Panc1 (cell line): ENCODE measurements at regions not wholly inside any gene's neighbourhood (a gene's known extent, or its start where the extent isn't known, plus 50 kb on each side); places are given as distances from the start of the nearest gene placed in this dataset.
"Not testable (repeated sequence)": the region's sequence is repeated elsewhere in the genome, so short reads cannot be mapped to it uniquely, and the experiment has no call there.

Experiments used
- ATAC-seq: fragments of 200-7000 bp; cut with Tn5 transposase; 2 replicates; pipeline ENCODE4 v1.9.1; 2020; ENCODE audit warnings: mild to moderate bottlenecking, moderate library complexity
- BruUV-seq: library from RNA; stranded (reverse); fragments of 400-500 nt; replicated peaks from 2 replicates; lab custom pipeline; 2021; lab: Mats Ljungman, UMichigan
- CTCF ChIA-PET: fragments of 300-600 bp; sonication (Branson Sonifier 250); formaldehyde crosslinking; loops from one replicate; lab custom pipeline; 2022; ENCODE audit warnings: antibody characterized with exemption; lab: Charles Lee
- POLR2A ChIA-PET: fragments of 300-600 bp; sonication (Branson Sonifier 250); formaldehyde crosslinking; loops from one replicate; lab custom pipeline; 2022; ENCODE audit warnings: antibody characterized with exemption; lab: Charles Lee
- DNase-seq: peaks from one replicate; pipeline ENCODE4 v3.0.0-alpha.2; 2010; ENCODE audit warnings: low read depth, low spot score
- H3K27ac ChIP-seq: 2 replicates; pipeline ENCODE4 v1.5.1; 2011; ENCODE audit warnings: mild to moderate bottlenecking, low read length, inconsistent platforms
- H3K27me3 ChIP-seq: fragments of 200-500 bp; sonication (Bioruptor generic); 2 replicates; pipeline ENCODE4 v1.6.0; 2014; ENCODE audit warnings: low read length, inconsistent platforms; ENCODE audit not compliant: control insufficient read depth, insufficient read depth
- H3K36me3 ChIP-seq: fragments of 200-500 bp; sonication (Bioruptor generic); 2 replicates; pipeline ENCODE4 v1.5.1; 2014; ENCODE audit warnings: inconsistent platforms, mild to moderate bottlenecking, low read length, moderate library complexity; ENCODE audit not compliant: control insufficient read depth, insufficient read depth
- H3K4me1 ChIP-seq: 2 replicates; pipeline ENCODE4 v1.5.1; 2011; ENCODE audit warnings: inconsistent platforms, mild to moderate bottlenecking, low read length, moderate library complexity; ENCODE audit not compliant: control insufficient read depth, insufficient read depth
- H3K4me3 ChIP-seq, 2 experiments: 2 replicates each; pipeline ENCODE4 v1.5.1; 2011 to 2012; ENCODE audit warnings: low read depth in 2 of 2, low read length in 2 of 2, mild to moderate bottlenecking in 2 of 2, inconsistent platforms in 1 of 2, moderate library complexity in 1 of 2
- H3K9me3 ChIP-seq: fragments of 200-500 bp; sonication (Bioruptor generic); 2 replicates; pipeline ENCODE4 v1.5.1; 2014; ENCODE audit warnings: low read depth, mild to moderate bottlenecking, inconsistent platforms, low read length, moderate library complexity; ENCODE audit not compliant: control insufficient read depth, insufficient read depth
- CTCF ChIP-seq: fragments of 450-650 bp; IDR thresholded peaks from 2 replicates; pipeline ENCODE4 v1.5.1; 2017; ENCODE audit warnings: mild to moderate bottlenecking
- POLR2AphosphoS5 ChIP-seq: IDR thresholded peaks from 2 replicates; pipeline ENCODE4 v1.6.1; 2012; ENCODE audit warnings: mild to moderate bottlenecking, low read depth, low read length, moderate library complexity
- REST ChIP-seq, 2 experiments: IDR thresholded peaks; 2 replicates each; pipeline ENCODE4 v1.6.1; 2011 to 2012; ENCODE audit warnings: low read depth in 2 of 2, control low read depth in 1 of 2, low read length in 1 of 2, mild to moderate bottlenecking in 1 of 2, moderate library complexity in 1 of 2; ENCODE audit not compliant: insufficient read depth in 1 of 2
- SIN3A ChIP-seq: IDR thresholded peaks from 2 replicates; pipeline ENCODE4 v1.6.1; 2012; ENCODE audit warnings: low read depth, mild to moderate bottlenecking, low read length, moderate library complexity, borderline replicate concordance; ENCODE audit not compliant: insufficient read depth
- TCF7L2 ChIP-seq: IDR thresholded peaks from 2 replicates; pipeline ENCODE4 v1.6.1; 2011; ENCODE audit warnings: mild to moderate bottlenecking, low read depth, low read length, inconsistent platforms
- in situ Hi-C: cut with HindIII; loops from 2 replicates; pipeline ENCODE4 v1.10.0; 2016; ENCODE audit warnings: low sequenced_read_pairs, low pct_unique_long_range_greater_than_20kb
- intact Hi-C: fragments of 100-400 bp; cut with micrococcal nuclease; formaldehyde crosslinking; loops from one replicate; pipeline ENCODE4 v1.10.0; 2022; ENCODE audit not compliant: unreplicated experiment

GRCh38 chr22:27107824-27108223 lies 450.4 kb downstream of the MIAT start:
- Histone ChIP-seq H3K4me3 (no peak overlapping the region), H3K27ac (no peak overlapping the region), H3K9me3 (no peaks in the 10 kb centered on the region), H3K27me3 (no peaks in the 10 kb centered on the region), H3K4me1 (no peaks in the 10 kb centered on the region), H3K36me3 (no peaks in the 10 kb centered on the region)
- no TSS peak for BruUV-seq
- ChIA-PET CTCF (no interaction called here), POLR2A (no interaction called here)
- DNase-seq (no peak), ATAC-seq (no peak)
- intact Hi-C loops: no loop called here
- in situ Hi-C loops: no loop called here
- TF ChIP-seq SIN3A (no peak), TCF7L2 (no peak), REST (IDR thresholded peaks at IDR 0.05; ENCODE audit: insufficient read depth in 1 of 2, low read depth in 2 of 2, low read length in 1 of 2) (no peak), POLR2AphosphoS5 (no peak), CTCF (no peak)

GRCh38 chr22:27108425-27109114 lies 451.2 kb downstream of the MIAT start:
- no peaks in the 10 kb centered on the region for H3K27me3 ChIP-seq
- ChIA-PET CTCF (no interaction called here), POLR2A (no interaction called here)
- no peak overlapping the region for H3K27ac ChIP-seq
- in situ Hi-C loops: no loop called here
- H3K36me3 ChIP-seq: no peaks in the 10 kb centered on the region
- no peak overlapping the region for H3K4me3 ChIP-seq
- no peaks in the 10 kb centered on the region for H3K9me3 ChIP-seq
- TF ChIP-seq TCF7L2 (no peak), SIN3A (no peak), POLR2AphosphoS5 (no peak), REST (IDR thresholded peaks at IDR 0.05; ENCODE audit: insufficient read depth in 1 of 2, low read depth in 2 of 2, low read length in 1 of 2) (no peak), CTCF (no peak)
- intact Hi-C loops: no loop called here
- no peaks in the 10 kb centered on the region for H3K4me1 ChIP-seq
- DNase-seq (no peak), ATAC-seq (no peak)
- no TSS peak for BruUV-seq

GRCh38 chr22:27109406-27109805 lies 452.0 kb downstream of the MIAT start:
- POLR2A ChIA-PET, H3K36me3 ChIP-seq, in situ Hi-C loops, H3K4me1 ChIP-seq, H3K27me3 ChIP-seq, H3K9me3 ChIP-seq, ATAC-seq, BruUV-seq, H3K4me3 ChIP-seq, CTCF ChIA-PET, H3K27ac ChIP-seq, DNase-seq, intact Hi-C loops: not testable (repeated sequence)
